ENCODE measurements at regions not wholly inside any gene's neighbourhood (a gene's known extent, or its start where the extent isn't known, plus 50 kb on each side); places are given as distances from the start of the nearest gene placed in this dataset.

DNA sequence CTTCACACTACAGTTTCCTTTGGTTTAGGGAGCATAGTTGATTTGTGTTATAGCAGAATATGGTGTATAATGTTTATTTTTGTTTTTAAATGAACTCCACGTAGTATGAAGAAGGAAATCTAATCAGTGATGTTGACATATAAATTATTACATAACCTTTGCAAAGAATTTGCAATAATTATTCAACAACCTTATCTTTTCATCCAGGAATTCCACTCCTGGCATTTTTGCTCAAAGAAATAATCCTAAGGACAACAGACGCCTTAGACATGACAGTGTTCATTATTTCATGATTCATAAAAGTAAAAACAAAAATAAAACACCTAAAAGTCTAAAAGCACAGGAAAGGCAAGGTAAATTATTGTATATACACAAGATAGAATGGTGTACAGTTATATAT lies 229.2 kb downstream of the EPM2A start:
- Histone ChIP-seq H4K20me1 (replicated peaks in 1 of 2; ENCODE audit: control insufficient read depth in 1 of 2, insufficient read depth in 2 of 2, low read length in 2 of 2) (no peaks in the 10 kb centered on the region), H3K27me3 (replicated peaks in 1 of 4; ENCODE audit: control insufficient read depth in 3 of 4, extremely low read depth in 1 of 4, insufficient read depth in 3 of 4, low read length in 3 of 4) (no peaks in the 10 kb centered on the region), H4K5ac (ENCODE audit: insufficient read length, low read depth, low read length) (no peak overlapping the region), H4K91ac (replicated peaks; ENCODE audit: insufficient read length, low read length) (no peak overlapping the region), H3K18ac (ENCODE audit: extremely low read depth, low read length) (no peak overlapping the region), H3K14ac (ENCODE audit: insufficient read length) (no peak overlapping the region), H3K9me3 (ENCODE audit: insufficient read depth in 2 of 2, low read depth in 1 of 2, low read length in 1 of 2) (no peaks in the 10 kb centered on the region), H3K4me3 (ENCODE audit: extremely low read depth in 1 of 4, insufficient read depth in 2 of 4, low read depth in 3 of 4, low read length in 4 of 4) (no peak overlapping the region), H2BK20ac (ENCODE audit: low read length) (no peak overlapping the region), H2BK12ac (ENCODE audit: low read depth, low read length) (no peak overlapping the region), H2AK5ac (ENCODE audit: low read depth, low read length) (no peak overlapping the region), H3K79me2 (ENCODE audit: control insufficient read depth in 1 of 2, insufficient read depth in 2 of 2, low read length in 2 of 2) (no peaks in the 10 kb centered on the region), H2BK120ac (replicated peaks; ENCODE audit: low read depth, low read length) (no peak overlapping the region), H3K4me2 (ENCODE audit: insufficient read depth in 1 of 2, low read depth in 2 of 2, low read length in 2 of 2) (no peak overlapping the region), H3K4me1 (replicated peaks in 1 of 4; ENCODE audit: control insufficient read depth in 3 of 4, insufficient read depth in 4 of 4, low read length in 3 of 4) (peaks cover 0 to 4% (median 2%) of the 10 kb centered on the region in 4 experiments; a peak in 3 of 7 replicates), H2BK5ac (ENCODE audit: low read depth, low read length) (no peak overlapping the region), H4K8ac (ENCODE audit: extremely low read depth, insufficient read depth, low read length) (no peak overlapping the region), H2AFZ (ENCODE audit: low read length) (no peak overlapping the region), H3K36me3 (ENCODE audit: control insufficient read depth in 2 of 4, insufficient read depth in 4 of 4, low read length in 3 of 4) (no peaks in the 10 kb centered on the region), H3K9ac (replicated peaks in 1 of 4; ENCODE audit: extremely low read depth in 1 of 4, low read depth in 3 of 4, low read length in 3 of 4) (no peak overlapping the region), H3K4ac (replicated peaks; ENCODE audit: insufficient read length, low read depth, low read length) (no peak overlapping the region), H3K23me2 (ENCODE audit: low read depth, low read length) (no peaks in the 10 kb centered on the region), H3K23ac (ENCODE audit: insufficient read length) (no peak overlapping the region), H3K27ac (ENCODE audit: low read depth, low read length) (no peak overlapping the region), H2BK15ac (ENCODE audit: low read length) (no peak overlapping the region), H3K56ac (replicated peaks; ENCODE audit: insufficient read length, low read depth, low read length) (no peak overlapping the region), H3K79me1 (ENCODE audit: low read depth, low read length) (no peaks in the 10 kb centered on the region)
- ChIA-PET CTCF (ENCODE audit: partially characterized antibody) (interaction anchor here (0.6 to 2.6 kb wide), 3 partner anchors 13 to 1967 kb away, joined by 3 to 9 read pairs (median 4); no protein-coding TSS in a partner anchor), POLR2A (ENCODE audit: partially characterized antibody) (no interaction called here)
- DNase-seq (ENCODE audit: low read depth in 1 of 2, low spot score in 2 of 2) (no peak), FAIRE-seq (no peak)
- WGBS, 2 experiments (ENCODE audit: extremely low coverage in 1 of 2, insufficient coverage in 1 of 2, insufficient read length in 1 of 2, insufficient replicate concordance in 2 of 2, low coverage in 1 of 2, low lambda C conversion rate in 2 of 2, missing lambda C conversion rate in 1 of 2) = 62% methylated on average over 2 of the region's 2 CpGs; no CpG with 5 or more reads in 1 of the 2 experiments
- TF ChIP-seq NANOG (IDR thresholded peaks at IDR 0.05; ENCODE audit: insufficient read depth, low read depth, low read length, poor library complexity, severe bottlenecking) = no peak
- TF ChIP-seq YY1 (IDR thresholded peaks at IDR 0.05; ENCODE audit: low read depth, low read length) = no peak
- TF ChIP-seq GTF2F1 (IDR thresholded peaks at IDR 0.05; ENCODE audit: borderline replicate concordance, low read depth, low read length) = no peak

Data from H1 (cell line).